ENCODE measurements at regions not wholly inside any gene's neighbourhood (a gene's known extent, or its start where the extent isn't known, plus 50 kb on each side); places are given as distances from the start of the nearest gene placed in this dataset.
A peak's percentile ranks its signal among the peaks of the same experiment; 100 is the strongest.

GRCh38 chr18:77872166-77872565 lies 622.5 kb downstream of the GALR1 start:
- Histone ChIP-seq H3K36me3 (ENCODE audit: control insufficient read depth in 2 of 2, insufficient read depth in 2 of 2, low read length in 2 of 2) (no peaks in the 10 kb centered on the region), H3K27ac (ENCODE audit: low read length) (no peak overlapping the region), H3K9ac (ENCODE audit: low read length in 2 of 2) (no peak overlapping the region), H3K27me3 (ENCODE audit: control insufficient read depth in 1 of 2, insufficient read depth in 2 of 2, low read length in 2 of 2) (peaks cover 0 to 2% of the 10 kb centered on the region in 2 donors), H3K4me3 (ENCODE audit: low read length in 2 of 2) (no peak overlapping the region), H3K4me1 (ENCODE audit: control insufficient read depth, insufficient read depth, low read length) (no peaks in the 10 kb centered on the region), H3K9me3 (ENCODE audit: control insufficient read depth in 2 of 2, low read length in 2 of 2) (no peaks in the 10 kb centered on the region)

GRCh38 chr18:77876319-77876865 lies 626.7 kb downstream of the GALR1 start:
- Histone ChIP-seq H3K27ac (ENCODE audit: low read length) (no peak overlapping the region), H3K27me3 (ENCODE audit: control insufficient read depth in 1 of 2, insufficient read depth in 2 of 2, low read length in 2 of 2) (peaks cover 0 to 2% of the 10 kb centered on the region in 2 donors), H3K4me1 (ENCODE audit: control insufficient read depth, insufficient read depth, low read length) (no peaks in the 10 kb centered on the region), H3K9ac (ENCODE audit: low read length in 2 of 2) (no peak overlapping the region), H3K36me3 (ENCODE audit: control insufficient read depth in 2 of 2, insufficient read depth in 2 of 2, low read length in 2 of 2) (no peaks in the 10 kb centered on the region), H3K9me3 (ENCODE audit: control insufficient read depth in 2 of 2, low read length in 2 of 2) (no peaks in the 10 kb centered on the region), H3K4me3 (ENCODE audit: low read length in 2 of 2) (no peak overlapping the region)

- Histone ChIP-seq H3K9ac (ENCODE audit: low read length in 2 of 2) (no peak overlapping the region), H3K27me3 (ENCODE audit: control insufficient read depth in 1 of 2, insufficient read depth in 2 of 2, low read length in 2 of 2) (no peaks in the 10 kb centered on the region), H3K27ac (ENCODE audit: low read length) (no peak overlapping the region), H3K36me3 (ENCODE audit: control insufficient read depth in 2 of 2, insufficient read depth in 2 of 2, low read length in 2 of 2) (no peaks in the 10 kb centered on the region), H3K4me1 (ENCODE audit: control insufficient read depth, insufficient read depth, low read length) (no peaks in the 10 kb centered on the region), H3K4me3 (ENCODE audit: low read length in 2 of 2) (no peak overlapping the region), H3K9me3 (ENCODE audit: control insufficient read depth in 2 of 2, low read length in 2 of 2) (peaks cover 0 to 3% of the 10 kb centered on the region in 2 donors)
Observed at GRCh38 chr18:77879829-77880228, 630.2 kb downstream of the GALR1 start.

- Histone ChIP-seq H3K9ac (ENCODE audit: low read length in 2 of 2) (no peak overlapping the region), H3K4me1 (ENCODE audit: control insufficient read depth, insufficient read depth, low read length) (no peaks in the 10 kb centered on the region), H3K9me3 (ENCODE audit: control insufficient read depth in 2 of 2, low read length in 2 of 2) (peaks cover 0 to 3% of the 10 kb centered on the region in 2 donors), H3K27me3 (ENCODE audit: control insufficient read depth in 1 of 2, insufficient read depth in 2 of 2, low read length in 2 of 2) (no peaks in the 10 kb centered on the region), H3K4me3 (ENCODE audit: low read length in 2 of 2) (no peak overlapping the region), H3K36me3 (ENCODE audit: control insufficient read depth in 2 of 2, insufficient read depth in 2 of 2, low read length in 2 of 2) (no peaks in the 10 kb centered on the region), H3K27ac (ENCODE audit: low read length) (no peak overlapping the region)
Observed at GRCh38 chr18:77884454-77884853, 634.8 kb downstream of the GALR1 start.

- no peaks in the 10 kb centered on the region for H3K36me3 ChIP-seq (ENCODE audit: control insufficient read depth in 2 of 2, insufficient read depth in 2 of 2, low read length in 2 of 2)
- H3K9ac ChIP-seq (ENCODE audit: low read length in 2 of 2): no peak overlapping the region
- H3K27me3 ChIP-seq (ENCODE audit: control insufficient read depth in 1 of 2, insufficient read depth in 2 of 2, low read length in 2 of 2): peaks cover 9 to 25% of the 10 kb centered on the region in 2 donors
- H3K4me3 ChIP-seq (ENCODE audit: low read length in 2 of 2): no peak overlapping the region
- H3K4me1 ChIP-seq (ENCODE audit: control insufficient read depth, insufficient read depth, low read length): no peaks in the 10 kb centered on the region
- H3K9me3 ChIP-seq (ENCODE audit: control insufficient read depth in 2 of 2, low read length in 2 of 2): no peaks in the 10 kb centered on the region
- H3K27ac ChIP-seq (ENCODE audit: low read length): no peak overlapping the region
Observed at GRCh38 chr18:77894060-77894459, 644.4 kb downstream of the GALR1 start.

- Histone ChIP-seq H3K36me3 (ENCODE audit: control insufficient read depth in 2 of 2, insufficient read depth in 2 of 2, low read length in 2 of 2) (no peaks in the 10 kb centered on the region), H3K27me3 (ENCODE audit: control insufficient read depth in 1 of 2, insufficient read depth in 2 of 2, low read length in 2 of 2) (peaks cover 9 to 25% of the 10 kb centered on the region in 2 donors), H3K9me3 (ENCODE audit: control insufficient read depth in 2 of 2, low read length in 2 of 2) (no peaks in the 10 kb centered on the region), H3K4me1 (ENCODE audit: control insufficient read depth, insufficient read depth, low read length) (peaks cover 5% of the 10 kb centered on the region), H3K4me3 (ENCODE audit: low read length in 2 of 2) (no peak overlapping the region), H3K27ac (ENCODE audit: low read length) (no peak overlapping the region), H3K9ac (ENCODE audit: low read length in 2 of 2) (no peak overlapping the region)
Observed at GRCh38 chr18:77895250-77895649, 645.6 kb downstream of the GALR1 start.

GRCh38 chr18:77896586-77897252 lies 647.1 kb downstream of the GALR1 start:
- Histone ChIP-seq H3K4me1 (ENCODE audit: control insufficient read depth, insufficient read depth, low read length) (peaks cover 7% of the 10 kb centered on the region), H3K27ac (ENCODE audit: low read length) (no peak overlapping the region), H3K9ac (ENCODE audit: low read length in 2 of 2) (no peak overlapping the region), H3K27me3 (ENCODE audit: control insufficient read depth in 1 of 2, insufficient read depth in 2 of 2, low read length in 2 of 2) (peaks cover 9 to 25% of the 10 kb centered on the region in 2 donors), H3K4me3 (ENCODE audit: low read length in 2 of 2) (no peak overlapping the region), H3K9me3 (ENCODE audit: control insufficient read depth in 2 of 2, low read length in 2 of 2) (no peaks in the 10 kb centered on the region), H3K36me3 (ENCODE audit: control insufficient read depth in 2 of 2, insufficient read depth in 2 of 2, low read length in 2 of 2) (no peaks in the 10 kb centered on the region)

GRCh38 chr18:77897606-77898005 lies 648.0 kb downstream of the GALR1 start:
- H3K27me3 ChIP-seq (ENCODE audit: control insufficient read depth in 1 of 2, insufficient read depth in 2 of 2, low read length in 2 of 2): peaks cover 9 to 25% of the 10 kb centered on the region in 2 donors
- no peaks in the 10 kb centered on the region for H3K9me3 ChIP-seq (ENCODE audit: control insufficient read depth in 2 of 2, low read length in 2 of 2)
- H3K36me3 ChIP-seq (ENCODE audit: control insufficient read depth in 2 of 2, insufficient read depth in 2 of 2, low read length in 2 of 2): no peaks in the 10 kb centered on the region
- no peak overlapping the region for H3K9ac ChIP-seq (ENCODE audit: low read length in 2 of 2)
- H3K27ac ChIP-seq (ENCODE audit: low read length): no peak overlapping the region
- H3K4me1 ChIP-seq (ENCODE audit: control insufficient read depth, insufficient read depth, low read length): peaks cover 7% of the 10 kb centered on the region
- H3K4me3 ChIP-seq (ENCODE audit: low read length in 2 of 2): no peak overlapping the region

GRCh38 chr18:77899972-77900754 lies 650.5 kb downstream of the GALR1 start:
- Histone ChIP-seq H3K27me3 (ENCODE audit: control insufficient read depth in 1 of 2, insufficient read depth in 2 of 2, low read length in 2 of 2) (peaks cover 9 to 12% of the 10 kb centered on the region in 2 donors), H3K9ac (ENCODE audit: low read length in 2 of 2) (peak overlapping the region in 1 of 2 donors; percentile 13), H3K4me3 (ENCODE audit: low read length in 2 of 2) (peak overlapping the region; percentile 55 to 62), H3K9me3 (ENCODE audit: control insufficient read depth in 2 of 2, low read length in 2 of 2) (no peaks in the 10 kb centered on the region), H3K36me3 (ENCODE audit: control insufficient read depth in 2 of 2, insufficient read depth in 2 of 2, low read length in 2 of 2) (no peaks in the 10 kb centered on the region), H3K27ac (ENCODE audit: low read length) (no peak overlapping the region), H3K4me1 (ENCODE audit: control insufficient read depth, insufficient read depth, low read length) (peaks cover 7% of the 10 kb centered on the region)

GRCh38 chr18:77905011-77905410 lies 655.4 kb downstream of the GALR1 start:
- Histone ChIP-seq H3K27ac (ENCODE audit: low read length) (no peak overlapping the region), H3K9ac (ENCODE audit: low read length in 2 of 2) (no peak overlapping the region), H3K9me3 (ENCODE audit: control insufficient read depth in 2 of 2, low read length in 2 of 2) (no peaks in the 10 kb centered on the region), H3K4me1 (ENCODE audit: control insufficient read depth, insufficient read depth, low read length) (peaks cover 2% of the 10 kb centered on the region), H3K36me3 (ENCODE audit: control insufficient read depth in 2 of 2, insufficient read depth in 2 of 2, low read length in 2 of 2) (no peaks in the 10 kb centered on the region), H3K27me3 (ENCODE audit: control insufficient read depth in 1 of 2, insufficient read depth in 2 of 2, low read length in 2 of 2) (peaks cover 0 to 4% of the 10 kb centered on the region in 2 donors), H3K4me3 (ENCODE audit: low read length in 2 of 2) (no peak overlapping the region)

Data from stomach smooth muscle (tissue), 2 donors.